Esophagus squamous epithelium (tissue), 5 donors: ENCODE measurements at regions not wholly inside any gene's neighbourhood (a gene's known extent, or its start where the extent isn't known, plus 50 kb on each side); places are given as distances from the start of the nearest gene placed in this dataset.

ENCODE experiments used
- DNase-seq: peaks from one replicate; lab custom pipeline; 2025; lab: John Stamatoyannopoulos, UW
- H3K27ac ChIP-seq, 4 donors: fragments of 200-600 bp; sonication (generic); one replicate each; pipeline ENCODE4 v1.5.1; 2016 to 2019; ENCODE audit warnings: mild to moderate bottlenecking in 1 of 4
- H3K27me3 ChIP-seq, 4 donors: fragments of 200-600 bp; sonication (generic); 1 replicate in 3 of 4; 2 replicates in 1 of 4; pipeline versions ENCODE4 v1.5.1 to v1.6.0; 2017 to 2021; ENCODE audit warnings: antibody characterized with exemption in 1 of 4
- H3K36me3 ChIP-seq, 3 donors: fragments of 200-600 bp; sonication (generic); one replicate each; pipeline ENCODE4 v1.5.1; 2016 to 2019
- H3K4me1 ChIP-seq, 3 donors: fragments of 200-600 bp; sonication (generic); one replicate each; pipeline ENCODE4 v1.5.1; 2017 to 2019
- H3K4me3 ChIP-seq, 4 donors: fragments of 200-600 bp; sonication (generic); 1 replicate in 3 of 4; 2 replicates in 1 of 4; pipeline ENCODE4 v1.5.1; 2016 to 2019; ENCODE audit warnings: mild to moderate bottlenecking in 2 of 4, moderate library complexity in 1 of 4
- H3K9me3 ChIP-seq, 3 donors: fragments of 200-600 bp; sonication (generic); one replicate each; pipeline ENCODE4 v1.5.1; 2016 to 2019
- POLR2A ChIP-seq, 4 donors: fragments of 450-650 bp; IDR thresholded peaks; one replicate each; pipeline ENCODE4 v1.6.1; 2017; ENCODE audit warnings: antibody characterized with exemption in 4 of 4, mild to moderate bottlenecking in 4 of 4, moderate library complexity in 3 of 4
- WGBS, 2 donors: methylation state at CpG; one replicate each; pipeline ENCODE4 v1.1.5; 2018; 5-methylcytosine and 5-hydroxymethylcytosine counted together
- intact Hi-C: fragments of 100-400 bp; cut with DNase I; formaldehyde crosslinking; loops from one replicate; pipeline ENCODE4 v1.15.0; 2022
- TF ChIP-seq, protein P1 (sequence below), 6 experiments: fragments of 450-650 bp in 4 of 6; fragments of 200-600 bp in 2 of 6; sonication (generic) in 2 of 6; IDR thresholded peaks; one replicate each; pipeline ENCODE4 v1.5.1; 2016 to 2019; ENCODE audit warnings: antibody characterized with exemption in 6 of 6, mild to moderate bottlenecking in 4 of 6, moderate library complexity in 4 of 6
- donor health status: DM: yes; HTN: yes; CAD: no.

DNA sequence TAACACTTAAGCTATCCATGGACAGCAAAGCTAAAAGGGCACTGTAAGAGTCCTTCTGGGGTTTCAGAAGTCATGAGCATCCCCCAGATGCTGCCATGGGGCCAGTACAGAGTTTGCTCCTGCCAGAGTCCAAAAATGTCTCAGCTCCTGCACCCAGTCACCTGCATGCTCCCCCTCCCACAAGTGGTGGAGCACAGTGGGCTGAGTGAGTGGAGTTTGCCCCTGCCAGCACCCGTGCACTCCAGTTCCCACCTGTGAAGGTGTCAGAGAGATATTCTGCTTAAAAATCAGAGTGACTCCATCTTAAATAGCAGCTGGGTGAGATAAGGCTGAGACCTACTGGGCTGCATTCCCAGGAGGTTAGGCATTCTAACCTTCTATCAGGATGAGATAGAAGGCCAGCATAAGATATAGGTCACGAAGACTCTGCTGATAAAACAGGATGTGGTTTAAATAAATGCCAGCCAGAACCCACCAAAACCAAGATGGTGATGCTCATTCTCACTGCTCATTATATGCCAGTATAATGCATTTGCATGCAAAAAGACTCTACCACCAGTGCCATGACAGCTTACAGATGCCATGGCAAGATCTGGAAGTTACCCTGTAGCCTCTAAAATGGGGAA is 140.1 kb upstream of the ZNF92 start:
- 34 to 44% methylated on average over 2 of the region's 2 CpGs for WGBS, 2 donors
- DNase-seq: no peak

DNA sequence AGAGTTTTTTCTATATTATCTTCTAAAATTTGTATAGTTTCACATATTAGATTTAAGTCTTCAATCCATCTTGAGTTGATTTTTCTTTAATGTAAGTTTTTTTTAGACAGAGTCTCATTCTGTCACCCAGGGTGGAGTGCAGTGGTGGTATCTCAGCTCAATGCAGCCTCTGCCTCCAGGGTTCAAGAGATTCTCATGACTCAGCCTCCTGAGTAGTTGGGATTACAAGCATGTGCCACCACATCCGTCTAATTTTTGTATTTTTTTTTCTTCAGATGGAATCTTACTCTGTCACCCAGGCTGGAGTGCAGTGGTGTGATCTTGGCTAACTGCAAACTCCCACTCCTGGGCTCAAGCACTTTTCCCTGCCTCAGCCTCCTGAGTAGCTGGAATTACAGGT is 143.4 kb upstream of the ZNF92 start:
- H3K27me3 ChIP-seq: no peaks in the 10 kb centered on the region
- TF ChIP-seq, protein P1, sequence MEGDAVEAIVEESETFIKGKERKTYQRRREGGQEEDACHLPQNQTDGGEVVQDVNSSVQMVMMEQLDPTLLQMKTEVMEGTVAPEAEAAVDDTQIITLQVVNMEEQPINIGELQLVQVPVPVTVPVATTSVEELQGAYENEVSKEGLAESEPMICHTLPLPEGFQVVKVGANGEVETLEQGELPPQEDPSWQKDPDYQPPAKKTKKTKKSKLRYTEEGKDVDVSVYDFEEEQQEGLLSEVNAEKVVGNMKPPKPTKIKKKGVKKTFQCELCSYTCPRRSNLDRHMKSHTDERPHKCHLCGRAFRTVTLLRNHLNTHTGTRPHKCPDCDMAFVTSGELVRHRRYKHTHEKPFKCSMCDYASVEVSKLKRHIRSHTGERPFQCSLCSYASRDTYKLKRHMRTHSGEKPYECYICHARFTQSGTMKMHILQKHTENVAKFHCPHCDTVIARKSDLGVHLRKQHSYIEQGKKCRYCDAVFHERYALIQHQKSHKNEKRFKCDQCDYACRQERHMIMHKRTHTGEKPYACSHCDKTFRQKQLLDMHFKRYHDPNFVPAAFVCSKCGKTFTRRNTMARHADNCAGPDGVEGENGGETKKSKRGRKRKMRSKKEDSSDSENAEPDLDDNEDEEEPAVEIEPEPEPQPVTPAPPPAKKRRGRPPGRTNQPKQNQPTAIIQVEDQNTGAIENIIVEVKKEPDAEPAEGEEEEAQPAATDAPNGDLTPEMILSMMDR (IDR thresholded peaks at IDR 0.05): no peak
- no peak for TF ChIP-seq POLR2A (IDR thresholded peaks at IDR 0.05)

More for the DNA sequence above, 140.1 kb upstream of the ZNF92 start:
- intact Hi-C loops: no loop called here
- H3K4me3 ChIP-seq: no peak overlapping the region
- no peak overlapping the region for H3K27ac ChIP-seq
- H3K9me3 ChIP-seq: no peaks in the 10 kb centered on the region
- H3K27me3 ChIP-seq: peaks cover 0 to 12% (median 0%) of the 10 kb centered on the region in 4 donors
- no peak for TF ChIP-seq POLR2A (IDR thresholded peaks at IDR 0.05)
- TF ChIP-seq, protein P1 (IDR thresholded peaks at IDR 0.05): no peak
- H3K36me3 ChIP-seq: no peaks in the 10 kb centered on the region
- peaks cover 0 to 5% (median 0%) of the 10 kb centered on the region in 3 donors for H3K4me1 ChIP-seq

DNA sequence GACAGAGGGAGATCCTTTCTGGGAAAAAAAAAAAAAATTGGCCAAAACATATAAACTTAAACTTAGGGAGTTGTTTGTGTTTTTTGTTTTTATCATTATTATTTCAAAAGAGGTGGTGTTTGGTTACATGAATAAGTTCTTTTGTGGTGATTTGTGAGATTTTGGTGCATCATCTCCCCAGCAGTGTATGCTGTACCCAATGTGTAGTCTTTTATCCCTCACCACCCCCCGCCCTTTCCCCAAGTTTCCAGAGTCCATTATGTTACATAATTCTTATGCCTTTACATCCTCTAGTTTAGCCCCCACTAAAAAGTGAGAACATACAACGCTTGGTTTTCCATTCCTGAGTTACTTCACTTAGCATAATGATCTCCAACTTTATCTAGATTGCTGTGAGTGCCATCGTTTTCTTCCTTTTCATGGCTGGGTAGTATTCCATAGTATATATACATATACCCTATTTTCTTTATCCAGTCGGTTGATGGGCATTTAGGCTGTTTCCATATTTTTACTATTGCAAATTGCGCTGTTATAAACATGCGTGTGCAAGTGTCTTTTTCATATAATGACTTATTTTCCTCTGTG is 148.1 kb upstream of the ZNF92 start:
- 87 to 94% methylated on average over 6 of the region's 6 CpGs for WGBS, 2 donors
- TF ChIP-seq, protein P1 (IDR thresholded peaks at IDR 0.05): no peak
- no peak for TF ChIP-seq POLR2A (IDR thresholded peaks at IDR 0.05)
- no peaks in the 10 kb centered on the region for H3K36me3 ChIP-seq
- no peaks in the 10 kb centered on the region for H3K9me3 ChIP-seq
- H3K4me3 ChIP-seq: no peak overlapping the region
- no peaks in the 10 kb centered on the region for H3K27me3 ChIP-seq
- intact Hi-C loops: no loop called here
- no peaks in the 10 kb centered on the region for H3K4me1 ChIP-seq
- no peak for DNase-seq
- no peak overlapping the region for H3K27ac ChIP-seq

More for the DNA sequence above, 143.4 kb upstream of the ZNF92 start:
- Histone ChIP-seq H3K9me3 (no peaks in the 10 kb centered on the region), H3K4me3 (no peak overlapping the region), H3K27ac (no peak overlapping the region), H3K4me1 (peaks cover 0 to 5% (median 0%) of the 10 kb centered on the region in 3 donors), H3K36me3 (no peaks in the 10 kb centered on the region)
- intact Hi-C loops: no loop called here
- DNase-seq: no peak
- 63 to 75% methylated on average over 1 of the region's 1 CpG for WGBS, 2 donors

DNA sequence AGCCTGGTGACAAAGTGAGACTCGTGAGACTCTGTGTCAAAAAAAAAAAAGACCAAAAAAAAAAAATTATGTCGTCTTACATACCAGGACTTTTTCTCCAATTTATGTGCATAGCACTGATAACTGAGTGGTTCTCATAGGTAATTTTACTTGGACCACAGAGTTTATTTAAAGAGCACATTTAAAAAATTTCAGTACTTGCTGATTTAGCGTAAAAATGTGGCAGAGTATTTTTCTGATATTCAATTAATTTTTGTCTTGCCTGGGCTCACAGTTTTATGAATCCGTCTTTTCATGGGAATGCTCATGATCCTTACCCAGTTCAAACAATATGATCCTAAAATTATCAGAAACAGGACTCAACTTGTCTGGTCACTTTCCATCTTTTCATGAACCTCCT is 151.0 kb upstream of the ZNF92 start:
- TF ChIP-seq POLR2A (IDR thresholded peaks at IDR 0.05): no peak
- TF ChIP-seq, protein P1 (IDR thresholded peaks at IDR 0.05): no peak

DNA sequence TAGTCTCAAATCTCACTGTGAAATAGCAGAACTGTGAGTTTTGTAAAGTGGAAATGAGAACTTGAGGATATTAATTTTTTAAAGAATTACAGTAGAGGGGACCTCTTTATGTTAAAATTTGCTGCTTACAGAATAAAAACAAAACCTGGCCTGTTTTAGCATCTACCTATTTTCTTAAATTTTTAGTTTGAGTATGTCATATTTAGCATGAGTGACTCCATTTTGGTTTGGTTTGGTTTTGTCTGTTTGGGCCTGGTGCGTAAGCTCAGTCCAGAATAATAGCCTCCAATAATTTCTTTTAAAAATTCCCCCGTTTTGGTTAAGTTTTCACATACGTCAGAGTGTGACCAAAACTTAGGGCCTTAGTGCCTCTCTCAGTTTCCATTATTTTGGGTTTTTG is 152.0 kb upstream of the ZNF92 start:
- Histone ChIP-seq H3K36me3 (no peaks in the 10 kb centered on the region), H3K4me1 (no peaks in the 10 kb centered on the region), H3K4me3 (no peak overlapping the region), H3K27ac (no peak overlapping the region), H3K27me3 (no peaks in the 10 kb centered on the region), H3K9me3 (no peaks in the 10 kb centered on the region)
- intact Hi-C loops: no loop called here
- TF ChIP-seq, protein P1 (IDR thresholded peaks at IDR 0.05): no peak
- TF ChIP-seq POLR2A (IDR thresholded peaks at IDR 0.05): no peak
- WGBS, 2 donors: 92 to 93% methylated on average over 3 of the region's 3 CpGs
- DNase-seq: no peak

More for the DNA sequence above, 151.0 kb upstream of the ZNF92 start:
- WGBS, 2 donors: 79 to 80% methylated on average over 4 of the region's 4 CpGs
- DNase-seq: no peak
- Histone ChIP-seq H3K4me3 (no peak overlapping the region), H3K27me3 (no peaks in the 10 kb centered on the region), H3K9me3 (no peaks in the 10 kb centered on the region), H3K4me1 (no peaks in the 10 kb centered on the region), H3K36me3 (no peaks in the 10 kb centered on the region), H3K27ac (no peak overlapping the region)
- intact Hi-C loops: no loop called here
